Stomach (tissue), 8 donors: ENCODE measurements at regions not wholly inside any gene's neighbourhood (a gene's known extent, or its start where the extent isn't known, plus 50 kb on each side); places are given as distances from the start of the nearest gene placed in this dataset.
A peak's percentile ranks its signal among the peaks of the same experiment; 100 is the strongest.
"Not testable (repeated sequence)": the region's sequence is repeated elsewhere in the genome, so short reads cannot be mapped to it uniquely, and the experiment has no call there.

ENCODE experiments used
- DNase-seq, 2 donors: peaks; one replicate each; pipeline versions ENCODE4 v3.0.0 to v3.0.0-alpha.2; 2013 to 2019
- H3K27ac ChIP-seq, 5 donors: fragments of 200-600 bp in 4 of 5; sonication (generic) in 4 of 5; one replicate each; pipeline ENCODE4 v1.5.1; 2013 to 2019; ENCODE audit warnings: mild to moderate bottlenecking in 1 of 5, moderate library complexity in 1 of 5
- H3K27me3 ChIP-seq, 3 donors: fragments of 200-600 bp; sonication (generic); one replicate each; pipeline ENCODE4 v1.5.1; 2017 to 2019; ENCODE audit warnings: mixed run types in 1 of 3
- H3K36me3 ChIP-seq, 4 donors: fragments of 200-600 bp; sonication (generic); 1 replicate in 3 of 4; 2 replicates in 1 of 4; pipeline ENCODE4 v1.5.1; 2016 to 2019
- H3K4me1 ChIP-seq, 4 donors: fragments of 200-600 bp; sonication (generic); one replicate each; pipeline ENCODE4 v1.5.1; 2016 to 2019
- H3K4me3 ChIP-seq, 4 donors: fragments of 200-600 bp; sonication (generic) in 3 of 4; one replicate each; pipeline ENCODE4 v1.5.1; 2016 to 2019; ENCODE audit warnings: mild to moderate bottlenecking in 1 of 4
- H3K9me3 ChIP-seq, 4 donors: fragments of 200-600 bp; sonication (generic); one replicate each; pipeline ENCODE4 v1.5.1; 2016 to 2019
- CTCF ChIP-seq, 7 experiments: fragments of 450-650 bp in 4 of 7; fragments of 200-600 bp in 3 of 7; sonication (generic) in 3 of 7; IDR thresholded peaks; one replicate each; pipeline ENCODE4 v1.5.1; 2016 to 2019; ENCODE audit warnings: antibody characterized with exemption in 7 of 7, control low read depth in 2 of 7, mild to moderate bottlenecking in 1 of 7
- EP300 ChIP-seq: sonication (generic); formaldehyde crosslinking; IDR thresholded peaks from one replicate; pipeline ENCODE4 v1.6.1; 2017; ENCODE audit warnings: antibody characterized with exemption
- POLR2A ChIP-seq, 4 donors: fragments of 450-650 bp; IDR thresholded peaks; one replicate each; pipeline ENCODE4 v1.6.1; 2016; ENCODE audit warnings: antibody characterized with exemption in 4 of 4, control low read depth in 2 of 4, mild to moderate bottlenecking in 1 of 4, moderate library complexity in 1 of 4
- POLR2AphosphoS5 ChIP-seq, 3 donors: sonication (generic); formaldehyde crosslinking; IDR thresholded peaks; one replicate each; pipeline ENCODE4 v1.6.1; 2016; ENCODE audit warnings: antibody characterized with exemption in 3 of 3
- whole genome bisulfite sequencing, 5 donors: extraction: QIAGEN DNeasy Blood & Tissue Kit in 3 of 5; methylation state at CpG; one replicate each; pipeline versions ENCODE4 v1.1.5 to v1.1.7; 2013 to 2018; 5-methylcytosine and 5-hydroxymethylcytosine counted together
- intact Hi-C: fragments of 100-400 bp; cut with DNase I; formaldehyde crosslinking; loops from one replicate; pipeline ENCODE4 v1.15.1; 2023; ENCODE audit warnings: low total_unique reads
- donor health status: healthy with polysubstance abuse.
- donor health status: Bipolar disorder and iron deficiency.
- donor health status: healthy.

GRCh38 chr12:102305486-102305885 lies 107.9 kb upstream of the PMCH start:
- Histone ChIP-seq H3K27me3 (no peaks in the 10 kb centered on the region), H3K36me3 (no peaks in the 10 kb centered on the region), H3K27ac (peak overlapping the region in 1 of 5 donors; percentile 14), H3K4me3 (no peak overlapping the region), H3K9me3 (no peaks in the 10 kb centered on the region), H3K4me1 (no peaks in the 10 kb centered on the region)
- 84 to 90% (median 87%) methylated on average over 2 of the region's 2 CpGs for WGBS, 5 donors
- intact Hi-C loops: no loop called here
- TF ChIP-seq EP300 (no peak), CTCF (IDR thresholded peaks at IDR 0.05) (no peak), POLR2AphosphoS5 (IDR thresholded peaks at IDR 0.05) (no peak), POLR2A (IDR thresholded peaks at IDR 0.05) (no peak)
- no peak for DNase-seq

- H3K27me3 ChIP-seq, H3K9me3 ChIP-seq, DNase-seq, H3K27ac ChIP-seq, H3K4me1 ChIP-seq, intact Hi-C loops, H3K36me3 ChIP-seq, H3K4me3 ChIP-seq: not testable (repeated sequence)
- WGBS, 5 donors: 64 to 72% (median 70%) methylated on average over 5 of the region's 5 CpGs
These were observed 107.0 kb upstream of the PMCH start for GRCh38 chr12:102304667-102305066.

- Histone ChIP-seq H3K4me3 (no peak overlapping the region), H3K36me3 (no peaks in the 10 kb centered on the region), H3K9me3 (no peaks in the 10 kb centered on the region), H3K4me1 (no peaks in the 10 kb centered on the region), H3K27me3 (no peaks in the 10 kb centered on the region), H3K27ac (no peak overlapping the region)
- intact Hi-C loops: no loop called here
- TF ChIP-seq POLR2AphosphoS5 (IDR thresholded peaks at IDR 0.05) (no peak), EP300 (no peak), POLR2A (IDR thresholded peaks at IDR 0.05) (no peak), CTCF (IDR thresholded peaks at IDR 0.05) (no peak)
- no peak for DNase-seq
These were observed 104.9 kb upstream of the PMCH start for GRCh38 chr12:102302553-102302952.

GRCh38 chr12:102301547-102301946 lies 103.9 kb upstream of the PMCH start:
- Histone ChIP-seq H3K4me1 (no peaks in the 10 kb centered on the region), H3K9me3 (no peaks in the 10 kb centered on the region), H3K27me3 (no peaks in the 10 kb centered on the region), H3K36me3 (no peaks in the 10 kb centered on the region), H3K4me3 (no peak overlapping the region), H3K27ac (no peak overlapping the region)
- no peak for DNase-seq
- intact Hi-C loops: no loop called here
- no peak for TF ChIP-seq POLR2AphosphoS5 (IDR thresholded peaks at IDR 0.05)
- no peak for TF ChIP-seq CTCF (IDR thresholded peaks at IDR 0.05)
- TF ChIP-seq EP300: no peak
- TF ChIP-seq POLR2A (IDR thresholded peaks at IDR 0.05): no peak

- Histone ChIP-seq H3K4me3 (no peak overlapping the region), H3K27ac (no peak overlapping the region), H3K27me3 (no peaks in the 10 kb centered on the region), H3K9me3 (no peaks in the 10 kb centered on the region), H3K4me1 (no peaks in the 10 kb centered on the region), H3K36me3 (no peaks in the 10 kb centered on the region)
- TF ChIP-seq EP300 (no peak), CTCF (IDR thresholded peaks at IDR 0.05) (peak in 4 of 7 experiments; percentile 18 to 56 (median 44))
- peak in 1 of 2 donors; percentile 5 for DNase-seq
- intact Hi-C loops: no loop called here
These were observed 103.3 kb upstream of the PMCH start for GRCh38 chr12:102300824-102301461.
